ENCODE measurements at regions not wholly inside any gene's neighbourhood (a gene's known extent, or its start where the extent isn't known, plus 50 kb on each side); places are given as distances from the start of the nearest gene placed in this dataset.

- no peak for DNase-seq (ENCODE audit: low spot score)
- no peak for ATAC-seq
Observed at GRCh38 chr13:32960626-32961025, 55.6 kb upstream of the KL start.

- no peak for DNase-seq (ENCODE audit: low spot score)
- no peak for ATAC-seq
Observed at GRCh38 chr13:32961724-32962123, 54.5 kb upstream of the KL start.

GRCh38 chr13:32962342-32962741 lies 53.9 kb upstream of the KL start:
- ATAC-seq: no peak
- no peak for DNase-seq (ENCODE audit: low spot score)

DNA sequence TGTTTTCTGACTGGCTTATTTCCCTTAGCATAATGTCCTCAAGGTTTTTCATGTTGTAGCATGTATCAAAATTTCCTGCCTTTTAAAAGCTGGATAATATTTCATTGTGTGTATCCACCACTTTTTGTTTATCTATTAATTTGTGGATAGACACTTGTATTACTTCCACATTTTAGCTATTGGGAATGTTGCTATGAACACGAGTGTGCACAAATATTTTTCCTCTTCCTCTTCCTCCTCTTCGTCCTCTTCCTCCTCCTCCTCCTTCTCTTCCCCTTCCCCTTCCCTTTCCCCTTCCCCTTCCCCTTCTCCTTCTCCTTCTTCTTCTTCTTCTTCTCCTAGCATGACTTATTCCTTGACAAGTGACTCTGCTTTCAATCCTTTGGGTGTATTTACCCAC lies 51.2 kb upstream of the KL start:
- DNase-seq (ENCODE audit: low spot score) (no peak), ATAC-seq (no peak)

All from left lobe of liver (tissue), 2 donors.